Osteocyte (in vitro differentiated cells): ENCODE measurements at regions not wholly inside any gene's neighbourhood (a gene's known extent, or its start where the extent isn't known, plus 50 kb on each side); places are given as distances from the start of the nearest gene placed in this dataset.

Experiments
- DNase-seq: peaks from one replicate; pipeline ENCODE4 v3.0.0; 2021; ENCODE audit warnings: mixed read lengths; ENCODE audit not compliant: unreplicated experiment; ENCODE audit errors: extremely low spot score
- H3K27ac Mint-ChIP-seq: one replicate; pipeline ENCODE4 v1.8.0; 2021; ENCODE audit warnings: mild to moderate bottlenecking, mixed read lengths; ENCODE audit not compliant: unreplicated experiment
- H3K27me3 Mint-ChIP-seq: one replicate; pipeline ENCODE4 v1.8.0; 2021; ENCODE audit warnings: mixed read lengths; ENCODE audit not compliant: unreplicated experiment
- H3K36me3 Mint-ChIP-seq: one replicate; pipeline ENCODE4 v1.8.0; 2021; ENCODE audit warnings: mixed read lengths; ENCODE audit not compliant: unreplicated experiment
- H3K4me1 Mint-ChIP-seq: one replicate; pipeline ENCODE4 v1.8.0; 2021; ENCODE audit warnings: mixed read lengths; ENCODE audit not compliant: unreplicated experiment
- H3K4me3 Mint-ChIP-seq: one replicate; pipeline ENCODE4 v1.8.0; 2021; ENCODE audit warnings: mild to moderate bottlenecking, moderate library complexity, mixed read lengths; ENCODE audit not compliant: unreplicated experiment
- H3K9me3 Mint-ChIP-seq: one replicate; pipeline ENCODE4 v1.8.0; 2021; ENCODE audit warnings: mixed read lengths; ENCODE audit not compliant: unreplicated experiment
- CTCF ChIP-seq: fragments of 200-600 bp; sonication (generic); IDR thresholded peaks from 2 replicates; pipeline ENCODE4 v1.5.0; 2021; ENCODE audit warnings: antibody characterized with exemption, mild to moderate bottlenecking, moderate library complexity

DNA sequence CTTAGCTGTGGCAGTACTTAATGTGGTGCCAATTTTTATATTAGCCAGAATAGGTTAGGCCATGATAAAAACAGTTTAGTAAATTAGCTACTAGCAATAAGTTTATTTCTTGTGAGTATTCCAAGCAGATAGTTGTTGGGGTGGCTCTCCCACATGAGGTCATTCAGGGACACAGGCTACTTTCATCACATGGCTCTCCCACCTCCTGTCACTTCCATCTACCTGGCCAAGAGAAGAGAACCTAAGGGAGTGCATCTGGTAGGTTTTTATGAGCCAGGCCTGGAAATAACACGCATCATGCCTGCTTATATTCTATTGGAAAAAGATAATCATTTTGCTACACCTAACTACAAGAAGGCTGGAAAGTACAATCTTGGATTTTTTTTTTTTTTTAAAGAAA lies 161.4 kb upstream of the CCNH start:
- Mint-ChIP-seq H3K27me3 (peaks cover 2% of the 10 kb centered on the region), H3K27ac (no peak overlapping the region), H3K4me1 (no peaks in the 10 kb centered on the region), H3K9me3 (no peaks in the 10 kb centered on the region), H3K36me3 (no peaks in the 10 kb centered on the region), H3K4me3 (no peak overlapping the region)
- TF ChIP-seq CTCF = no peak
- DNase-seq = no peak

DNA sequence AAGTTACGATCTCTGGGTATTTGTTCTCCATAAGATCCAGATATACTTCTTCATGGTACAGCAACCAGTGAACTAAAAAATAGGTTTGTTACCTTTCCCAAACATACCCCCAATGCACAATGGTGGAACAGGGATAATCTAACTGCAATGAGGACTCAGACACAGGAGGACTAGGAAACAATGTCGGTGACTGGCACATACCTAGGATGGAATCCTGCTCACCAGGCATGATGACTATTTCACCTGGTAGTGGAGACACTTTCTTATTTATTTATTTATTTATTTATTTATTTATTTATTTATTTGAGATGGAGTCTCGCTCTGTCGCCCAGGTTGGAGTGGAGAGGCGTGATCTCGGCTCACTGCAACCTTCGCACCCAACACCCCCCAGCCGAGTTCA lies 159.9 kb upstream of the CCNH start:
- no peak for TF ChIP-seq CTCF
- H3K27me3 Mint-ChIP-seq = peaks cover 2% of the 10 kb centered on the region

GRCh38 chr5:87572090-87572489 lies 159.4 kb upstream of the CCNH start:
- Mint-ChIP-seq H3K4me3 (no peak overlapping the region), H3K27ac (no peak overlapping the region), H3K36me3 (no peaks in the 10 kb centered on the region), H3K9me3 (no peaks in the 10 kb centered on the region), H3K27me3 (no peaks in the 10 kb centered on the region), H3K4me1 (no peaks in the 10 kb centered on the region)
- DNase-seq = no peak
- no peak for TF ChIP-seq CTCF

More for the DNA sequence above, 159.9 kb upstream of the CCNH start:
- Mint-ChIP-seq H3K27ac (no peak overlapping the region), H3K36me3 (no peaks in the 10 kb centered on the region), H3K4me3 (no peak overlapping the region), H3K4me1 (no peaks in the 10 kb centered on the region), H3K9me3 (no peaks in the 10 kb centered on the region)
- no peak for DNase-seq

- Mint-ChIP-seq H3K36me3 (no peaks in the 10 kb centered on the region), H3K27me3 (no peaks in the 10 kb centered on the region), H3K9me3 (no peaks in the 10 kb centered on the region), H3K27ac (no peak overlapping the region), H3K4me3 (no peak overlapping the region), H3K4me1 (no peaks in the 10 kb centered on the region)
- no peak for TF ChIP-seq CTCF
- DNase-seq = no peak
Measured at GRCh38 chr5:87570366-87570765, 157.6 kb upstream of the CCNH start.

GRCh38 chr5:87562068-87562467 lies 149.3 kb upstream of the CCNH start:
- Mint-ChIP-seq H3K27me3 (no peaks in the 10 kb centered on the region), H3K4me1 (no peaks in the 10 kb centered on the region), H3K36me3 (no peaks in the 10 kb centered on the region), H3K9me3 (no peaks in the 10 kb centered on the region), H3K4me3 (no peak overlapping the region), H3K27ac (no peak overlapping the region)
- no peak for TF ChIP-seq CTCF
- DNase-seq = no peak
